Thyroid gland (tissue), 4 donors: ENCODE measurements at regions not wholly inside any gene's neighbourhood (a gene's known extent, or its start where the extent isn't known, plus 50 kb on each side); places are given as distances from the start of the nearest gene placed in this dataset.
A peak's percentile ranks its signal among the peaks of the same experiment; 100 is the strongest.

ENCODE experiments used
- DNase-seq, 2 donors: peaks; one replicate each; pipeline ENCODE4 v3.0.0-alpha.2; 2019
- H3K27ac ChIP-seq, 3 donors: fragments of 200-600 bp; sonication (generic); 1 replicate in 2 of 3; 2 replicates in 1 of 3; pipeline ENCODE4 v1.5.1; 2016 to 2019; ENCODE audit warnings: mild to moderate bottlenecking in 1 of 3, moderate library complexity in 1 of 3
- H3K27me3 ChIP-seq: fragments of 200-600 bp; sonication (generic); one replicate; pipeline ENCODE4 v1.5.1; 2019
- H3K36me3 ChIP-seq, 2 donors: fragments of 200-600 bp; sonication (generic); one replicate each; pipeline ENCODE4 v1.5.1; 2016 to 2019
- H3K4me1 ChIP-seq, 2 donors: fragments of 200-600 bp; sonication (generic); one replicate each; pipeline ENCODE4 v1.5.1; 2017 to 2019
- H3K4me3 ChIP-seq, 3 donors: fragments of 200-600 bp; sonication (generic); replicated peaks in 1 of 3; 1 replicate in 2 of 3; 2 replicates in 1 of 3; pipeline ENCODE4 v1.5.1; 2016; ENCODE audit warnings: mild to moderate bottlenecking in 1 of 3
- H3K9me3 ChIP-seq: fragments of 200-600 bp; sonication (generic); one replicate; pipeline ENCODE4 v1.5.1; 2017
- CTCF ChIP-seq, 6 experiments: fragments of 200-600 bp in 3 of 6; fragments of 450-650 bp in 3 of 6; sonication (generic) in 3 of 6; IDR thresholded peaks; one replicate each; pipeline ENCODE4 v1.5.1; 2016 to 2019; ENCODE audit warnings: antibody characterized with exemption in 6 of 6, mild to moderate bottlenecking in 2 of 6, inconsistent platforms in 1 of 6, moderate library complexity in 1 of 6
- POLR2A ChIP-seq, 2 donors: fragments of 450-650 bp; IDR thresholded peaks; one replicate each; pipeline ENCODE4 v1.6.1; 2017; ENCODE audit warnings: antibody characterized with exemption in 2 of 2, mild to moderate bottlenecking in 2 of 2, moderate library complexity in 1 of 2
- whole genome bisulfite sequencing, 2 donors: methylation state at CpG; one replicate each; pipeline ENCODE4 v1.1.5; 2017; 5-methylcytosine and 5-hydroxymethylcytosine counted together
- intact Hi-C: fragments of 100-400 bp; cut with DNase I; formaldehyde crosslinking; loops from one replicate; pipeline ENCODE4 v1.15.1; 2023

- H3K4me1 ChIP-seq: peaks cover 17 to 24% of the 10 kb centered on the region in 2 donors
- H3K27me3 ChIP-seq: peaks cover 6% of the 10 kb centered on the region
- no peak overlapping the region for H3K27ac ChIP-seq
- H3K36me3 ChIP-seq: no peaks in the 10 kb centered on the region
- peak; percentile 95 to 96 for DNase-seq
- no peaks in the 10 kb centered on the region for H3K9me3 ChIP-seq
- intact Hi-C loops: no loop called here
- peak overlapping the region; percentile 4 to 33 (median 21) for H3K4me3 ChIP-seq
- WGBS, 2 donors: 2 to 3% methylated on average over 39 to 48 of the region's 49 CpGs
- peak in 5 of 6 experiments; percentile 36 to 80 (median 44) for TF ChIP-seq CTCF (IDR thresholded peaks at IDR 0.05)
- TF ChIP-seq POLR2A (IDR thresholded peaks at IDR 0.05): peak in 1 of 2 donors; percentile 54
Measured at GRCh38 chr5:88140856-88141752, 127.5 kb downstream of the TMEM161B start.

- 4 to 5% methylated on average over 15 of the region's 15 CpGs for WGBS, 2 donors
- no peaks in the 10 kb centered on the region for H3K9me3 ChIP-seq
- DNase-seq: peak in 1 of 2 donors; percentile 58
- peak overlapping the region in 2 of 3 donors; percentile 21 to 33 for H3K4me3 ChIP-seq
- intact Hi-C loops: no loop called here
- TF ChIP-seq POLR2A (IDR thresholded peaks at IDR 0.05) (no peak), CTCF (IDR thresholded peaks at IDR 0.05) (no peak)
- peaks cover 17 to 24% of the 10 kb centered on the region in 2 donors for H3K4me1 ChIP-seq
- H3K36me3 ChIP-seq: no peaks in the 10 kb centered on the region
- peaks cover 6% of the 10 kb centered on the region for H3K27me3 ChIP-seq
- no peak overlapping the region for H3K27ac ChIP-seq
Measured at GRCh38 chr5:88140396-88140855, 128.2 kb downstream of the TMEM161B start.

- intact Hi-C loops: no loop called here
- WGBS, 2 donors: 94 to 97% methylated on average over 5 of the region's 5 CpGs
Measured at GRCh38 chr5:88130211-88130815, 138.3 kb downstream of the TMEM161B start.

GRCh38 chr5:88128813-88129212 is 139.8 kb downstream of the TMEM161B start:
- Histone ChIP-seq H3K9me3 (no peaks in the 10 kb centered on the region), H3K27me3 (no peaks in the 10 kb centered on the region), H3K4me1 (no peaks in the 10 kb centered on the region), H3K4me3 (no peak overlapping the region), H3K27ac (no peak overlapping the region), H3K36me3 (no peaks in the 10 kb centered on the region)
- intact Hi-C loops: no loop called here
- TF ChIP-seq CTCF (IDR thresholded peaks at IDR 0.05) (no peak), POLR2A (IDR thresholded peaks at IDR 0.05) (no peak)
- DNase-seq: no peak
- 98% methylated on average over 2 of the region's 2 CpGs for WGBS, 2 donors

More at GRCh38 chr5:88130211-88130815, 138.3 kb downstream of the TMEM161B start:
- H3K27me3 ChIP-seq: no peaks in the 10 kb centered on the region
- no peaks in the 10 kb centered on the region for H3K36me3 ChIP-seq
- no peaks in the 10 kb centered on the region for H3K4me1 ChIP-seq
- no peak overlapping the region for H3K27ac ChIP-seq
- no peaks in the 10 kb centered on the region for H3K9me3 ChIP-seq
- no peak for DNase-seq
- H3K4me3 ChIP-seq: no peak overlapping the region
- TF ChIP-seq CTCF (IDR thresholded peaks at IDR 0.05) (no peak), POLR2A (IDR thresholded peaks at IDR 0.05) (no peak)
